B cell (primary cell): ENCODE measurements at regions not wholly inside any gene's neighbourhood (a gene's known extent, or its start where the extent isn't known, plus 50 kb on each side); places are given as distances from the start of the nearest gene placed in this dataset.

Experiments used
- ATAC-seq: fragments of 200-7000 bp; cut with Tn5 transposase; one replicate; pipeline ENCODE4 v1.10.0; 2021; ENCODE audit warnings: low read depth, mild to moderate bottlenecking, moderate number of reproducible peaks, moderate library complexity
- CTCF ChIA-PET: fragments of 350-600 bp; sonication (Branson Sonifier 250); formaldehyde crosslinking; loops from one replicate; lab custom pipeline; 2021; ENCODE audit warnings: antibody characterized with exemption, inconsistent platforms; lab: Charles Lee
- POLR2A ChIA-PET: fragments of 350-600 bp; sonication (Branson Sonifier 250); formaldehyde crosslinking; loops from one replicate; lab custom pipeline; 2021; ENCODE audit warnings: antibody characterized with exemption; lab: Charles Lee
- DNase-seq: peaks from one replicate; pipeline ENCODE4 v3.0.0; 2013
- H2AFZ ChIP-seq: 2 replicates; pipeline ENCODE4 v1.6.1; 2012; ENCODE audit warnings: mild to moderate bottlenecking, low read depth, low read length; ENCODE audit not compliant: insufficient read depth, poor library complexity, severe bottlenecking
- H3K27ac ChIP-seq, 2 donors: 1 replicate in 1 of 2; 2 replicates in 1 of 2; pipeline ENCODE4 v1.5.1; 2012 to 2013; ENCODE audit warnings: low read length in 2 of 2, mild to moderate bottlenecking in 2 of 2, moderate library complexity in 1 of 2
- H3K27me3 ChIP-seq, 4 experiments: fragments of 200-600 bp in 1 of 4; sonication (generic) in 1 of 4; replicated peaks in 1 of 4; 1 replicate in 2 of 4; 2 replicates in 2 of 4; pipeline versions ENCODE4 v1.6.1 to v1.7.0; 2013 to 2016; ENCODE audit warnings: low read length in 3 of 4, mild to moderate bottlenecking in 2 of 4, mixed read lengths in 1 of 4, moderate library complexity in 1 of 4; ENCODE audit not compliant: insufficient read depth in 4 of 4, control insufficient read depth in 3 of 4; ENCODE audit errors: control extremely low read depth in 1 of 4
- H3K36me3 ChIP-seq, 2 experiments: replicated peaks in 1 of 2; 1 replicate in 1 of 2; 2 replicates in 1 of 2; pipeline versions ENCODE4 v1.6.1 to v1.7.1; 2013; ENCODE audit warnings: low read length in 1 of 2; ENCODE audit not compliant: insufficient read depth in 2 of 2, control insufficient read depth in 1 of 2; ENCODE audit errors: control extremely low read depth in 1 of 2, extremely low read depth in 1 of 2
- H3K4me1 ChIP-seq, 2 donors: fragments of 200-600 bp in 1 of 2; sonication (generic) in 1 of 2; 1 replicate in 1 of 2; 2 replicates in 1 of 2; pipeline versions ENCODE4 v1.5.1 to v1.6.1; 2013 to 2017; ENCODE audit warnings: low read length in 2 of 2; ENCODE audit not compliant: control insufficient read depth in 2 of 2, insufficient read depth in 2 of 2
- H3K4me2 ChIP-seq: replicated peaks from 2 replicates; pipeline ENCODE3; 2012; ENCODE audit warnings: mild to moderate bottlenecking, low read depth, low read length; ENCODE audit not compliant: poor library complexity, severe bottlenecking
- H3K4me3 ChIP-seq, 5 experiments: fragments of 200-600 bp in 1 of 5; sonication (generic) in 1 of 5; 1 replicate in 3 of 5; 2 replicates in 2 of 5; pipeline versions ENCODE4 v1.5.1 to v1.7.0; 2011 to 2016; ENCODE audit warnings: low read length in 4 of 5, mild to moderate bottlenecking in 4 of 5, low read depth in 2 of 5, control low read depth in 1 of 5, moderate library complexity in 1 of 5; ENCODE audit not compliant: insufficient read depth in 1 of 5; ENCODE audit errors: control extremely low read depth in 1 of 5, extremely low read depth in 1 of 5
- H3K79me2 ChIP-seq: fragments of 200-600 bp; sonication (generic); one replicate; pipeline ENCODE4 v1.6.0; 2016; ENCODE audit warnings: low read length; ENCODE audit not compliant: control insufficient read depth, insufficient read depth
- H3K9ac ChIP-seq: fragments of 200-600 bp; sonication (generic); 2 replicates; pipeline ENCODE4 v1.6.1; 2017; ENCODE audit warnings: mild to moderate bottlenecking, low read length, moderate library complexity
- H3K9me3 ChIP-seq, 3 donors: one replicate each; pipeline versions ENCODE4 v1.6.1 to v1.7.1; 2013; ENCODE audit warnings: low read length in 2 of 3; ENCODE audit not compliant: control insufficient read depth in 2 of 3, insufficient read depth in 1 of 3; ENCODE audit errors: control extremely low read depth in 1 of 3
- H4K20me1 ChIP-seq: 2 replicates; pipeline ENCODE4 v1.6.0; 2012; ENCODE audit warnings: mild to moderate bottlenecking, low read length; ENCODE audit not compliant: insufficient read depth, control insufficient read depth, poor library complexity, severe bottlenecking
- H3K27ac Mint-ChIP-seq: one replicate; pipeline ENCODE4 v1.8.0; 2021; ENCODE audit warnings: mixed read lengths
- H3K27me3 Mint-ChIP-seq: one replicate; pipeline ENCODE4 v1.8.0; 2021; ENCODE audit warnings: mixed read lengths
- H3K4me1 Mint-ChIP-seq: one replicate; pipeline ENCODE4 v1.8.0; 2021; ENCODE audit warnings: mixed read lengths
- H3K4me3 Mint-ChIP-seq: one replicate; pipeline ENCODE4 v1.8.0; 2021; ENCODE audit warnings: mixed read lengths
- H3K9me3 Mint-ChIP-seq: one replicate; pipeline ENCODE4 v1.8.0; 2022; ENCODE audit warnings: mixed read lengths; ENCODE audit not compliant: insufficient read depth
- EZH2 ChIP-seq: IDR thresholded peaks from 2 replicates; pipeline ENCODE4 v1.6.1; 2012; ENCODE audit warnings: borderline replicate concordance, low read depth, mild to moderate bottlenecking, moderate library complexity, low read length; ENCODE audit not compliant: insufficient read depth, poor library complexity, severe bottlenecking
- WGBS: methylation state at CpG from one replicate; pipeline ENCODE4 v1.1.5; 2013; ENCODE audit warnings: missing lambda C conversion rate; ENCODE audit not compliant: insufficient coverage; 5-methylcytosine and 5-hydroxymethylcytosine counted together
- intact Hi-C: fragments of 100-400 bp; cut with micrococcal nuclease; formaldehyde crosslinking; loops from one replicate; pipeline ENCODE4 v1.10.0; 2022
- TF ChIP-seq, protein P1 (sequence below): fragments of 200-600 bp; IDR thresholded peaks from one replicate; pipeline ENCODE4 v1.8.0; 2022; ENCODE audit warnings: antibody characterized with exemption, mild to moderate bottlenecking

DNA sequence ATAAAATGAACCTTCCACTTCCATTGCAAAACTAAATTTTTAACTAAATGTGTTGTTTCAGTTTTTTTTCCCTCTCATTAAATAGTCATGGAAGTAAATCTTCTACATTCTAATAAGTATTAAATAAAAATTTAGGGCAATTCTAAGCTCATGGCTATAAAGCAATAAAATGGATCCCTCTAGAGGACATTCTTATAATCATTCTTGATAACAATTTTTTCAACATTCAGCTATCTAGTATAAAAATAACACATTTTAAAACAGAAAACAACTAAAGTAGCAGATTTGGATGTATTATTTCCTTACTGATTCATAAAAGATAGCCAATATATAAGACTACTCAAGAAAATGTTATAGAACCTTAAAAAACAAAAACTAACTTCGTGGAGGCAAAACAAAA, 393.1 kb downstream of the PLOD2 start:
- CTCF ChIA-PET: no interaction called here
- H3K4me1 ChIP-seq: no peaks in the 10 kb centered on the region
- H3K4me3 ChIP-seq: no peak overlapping the region
- no peaks in the 10 kb centered on the region for H3K79me2 ChIP-seq
- no peak overlapping the region for H3K4me3 Mint-ChIP-seq
- POLR2A ChIA-PET: no interaction called here
- H3K36me3 ChIP-seq: no peaks in the 10 kb centered on the region
- DNase-seq (no peak), ATAC-seq (no peak)
- TF ChIP-seq EZH2: no peak
- TF ChIP-seq, protein P1, sequence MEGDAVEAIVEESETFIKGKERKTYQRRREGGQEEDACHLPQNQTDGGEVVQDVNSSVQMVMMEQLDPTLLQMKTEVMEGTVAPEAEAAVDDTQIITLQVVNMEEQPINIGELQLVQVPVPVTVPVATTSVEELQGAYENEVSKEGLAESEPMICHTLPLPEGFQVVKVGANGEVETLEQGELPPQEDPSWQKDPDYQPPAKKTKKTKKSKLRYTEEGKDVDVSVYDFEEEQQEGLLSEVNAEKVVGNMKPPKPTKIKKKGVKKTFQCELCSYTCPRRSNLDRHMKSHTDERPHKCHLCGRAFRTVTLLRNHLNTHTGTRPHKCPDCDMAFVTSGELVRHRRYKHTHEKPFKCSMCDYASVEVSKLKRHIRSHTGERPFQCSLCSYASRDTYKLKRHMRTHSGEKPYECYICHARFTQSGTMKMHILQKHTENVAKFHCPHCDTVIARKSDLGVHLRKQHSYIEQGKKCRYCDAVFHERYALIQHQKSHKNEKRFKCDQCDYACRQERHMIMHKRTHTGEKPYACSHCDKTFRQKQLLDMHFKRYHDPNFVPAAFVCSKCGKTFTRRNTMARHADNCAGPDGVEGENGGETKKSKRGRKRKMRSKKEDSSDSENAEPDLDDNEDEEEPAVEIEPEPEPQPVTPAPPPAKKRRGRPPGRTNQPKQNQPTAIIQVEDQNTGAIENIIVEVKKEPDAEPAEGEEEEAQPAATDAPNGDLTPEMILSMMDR: no peak
- H3K9me3 ChIP-seq: peaks cover 0 to 2% (median 0%) of the 10 kb centered on the region in 3 donors
- intact Hi-C loops: no loop called here
- H3K27me3 Mint-ChIP-seq: no peaks in the 10 kb centered on the region
- no peak overlapping the region for H3K27ac Mint-ChIP-seq
- H3K9me3 Mint-ChIP-seq: no peaks in the 10 kb centered on the region
- H3K9ac ChIP-seq: no peak overlapping the region
- H3K27me3 ChIP-seq: no peaks in the 10 kb centered on the region
- WGBS: no CpG with 5 or more reads among the region's 1 CpG
- no peaks in the 10 kb centered on the region for H4K20me1 ChIP-seq
- H2AFZ ChIP-seq: no peak overlapping the region
- H3K27ac ChIP-seq: no peak overlapping the region
- H3K4me1 Mint-ChIP-seq: no peaks in the 10 kb centered on the region
- H3K4me2 ChIP-seq: no peak overlapping the region

DNA sequence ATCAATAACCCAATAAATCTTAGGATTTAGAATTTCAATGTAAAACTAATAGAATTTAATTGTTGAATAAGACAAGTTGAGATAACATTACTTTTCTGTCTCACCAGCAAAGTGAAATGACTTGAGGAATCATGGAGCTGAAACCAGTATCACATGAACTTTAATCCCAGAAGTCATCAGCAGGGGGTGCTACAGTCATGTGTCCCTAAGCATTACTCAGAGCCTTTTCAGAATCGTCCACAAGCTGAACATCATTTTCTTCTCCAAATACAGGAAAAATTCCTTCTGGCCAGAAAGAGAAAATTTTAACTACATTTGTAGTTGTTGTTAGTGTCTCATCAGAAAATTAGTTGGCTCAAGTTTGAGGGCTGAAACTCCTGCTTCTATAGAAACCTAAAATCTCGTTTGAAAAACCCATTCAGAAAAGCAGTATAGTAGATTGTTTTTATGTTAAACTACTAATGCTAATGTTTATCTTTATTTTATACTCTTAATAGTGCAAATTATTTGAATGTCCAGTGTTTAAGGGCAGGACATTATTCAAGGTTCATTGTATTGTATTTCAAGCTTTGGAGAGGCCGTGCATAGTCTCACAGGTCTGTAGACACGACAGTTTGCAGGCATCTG, 384.1 kb downstream of the PLOD2 start:
- H3K9me3 ChIP-seq: no peaks in the 10 kb centered on the region
- H3K27me3 ChIP-seq: no peaks in the 10 kb centered on the region
- no peak overlapping the region for H3K4me2 ChIP-seq
- H3K4me1 ChIP-seq: no peaks in the 10 kb centered on the region
- H3K27me3 Mint-ChIP-seq: no peaks in the 10 kb centered on the region
- H3K27ac Mint-ChIP-seq: no peak overlapping the region
- no peak overlapping the region for H3K9ac ChIP-seq
- no peaks in the 10 kb centered on the region for H3K36me3 ChIP-seq
- no peak for ATAC-seq
- no peaks in the 10 kb centered on the region for H4K20me1 ChIP-seq
- no peak overlapping the region for H3K27ac ChIP-seq
- TF ChIP-seq, protein P1: no peak
- no peak for TF ChIP-seq EZH2
- H3K4me3 ChIP-seq: no peak overlapping the region
- H3K4me1 Mint-ChIP-seq: no peaks in the 10 kb centered on the region
- H3K79me2 ChIP-seq: no peaks in the 10 kb centered on the region
- H3K4me3 Mint-ChIP-seq: no peak overlapping the region
- intact Hi-C loops: no loop called here
- DNase-seq: no peak
- no peak overlapping the region for H2AFZ ChIP-seq
- H3K9me3 Mint-ChIP-seq: peaks cover 3% of the 10 kb centered on the region
- CTCF ChIA-PET: no interaction called here
- WGBS: no CpG with 5 or more reads among the region's 4 CpGs
- POLR2A ChIA-PET: no interaction called here
